Lower leg skin (tissue), 4 donors: ENCODE measurements at regions not wholly inside any gene's neighbourhood (a gene's known extent, or its start where the extent isn't known, plus 50 kb on each side); places are given as distances from the start of the nearest gene placed in this dataset.

Source experiments
- DNase-seq, 2 donors: peaks; one replicate each; pipeline ENCODE4 v3.0.0-alpha.2; 2019; ENCODE audit warnings: low spot score in 2 of 2
- H3K4me3 ChIP-seq: fragments of 200-600 bp; sonication (generic); 2 replicates; pipeline ENCODE4 v1.5.1; 2017; ENCODE audit warnings: mild to moderate bottlenecking, low read depth; ENCODE audit not compliant: poor library complexity, severe bottlenecking
- POLR2A ChIP-seq, 2 donors: fragments of 450-650 bp; IDR thresholded peaks; one replicate each; pipeline ENCODE4 v1.6.1; 2016 to 2017; ENCODE audit warnings: antibody characterized with exemption in 2 of 2, mild to moderate bottlenecking in 1 of 2, moderate library complexity in 1 of 2
- WGBS, 2 donors: methylation state at CpG; one replicate each; pipeline ENCODE4 v1.1.5; 2018; 5-methylcytosine and 5-hydroxymethylcytosine counted together
- intact Hi-C: fragments of 100-400 bp; cut with DNase I; formaldehyde crosslinking; loops from one replicate; pipeline ENCODE4 v1.15.0; 2023; ENCODE audit warnings: low total_unique reads
- TF ChIP-seq, protein P1 (sequence below), 3 donors: fragments of 450-650 bp; IDR thresholded peaks; one replicate each; pipeline ENCODE4 v1.5.1; 2016; ENCODE audit warnings: antibody characterized with exemption in 3 of 3, mild to moderate bottlenecking in 3 of 3, moderate library complexity in 2 of 3

GRCh38 chr12:105832806-105833205, 305.9 kb downstream of the NUAK1 start:
- 96 to 99% methylated on average over 4 of the region's 4 CpGs for WGBS, 2 donors
- H3K4me3 ChIP-seq, result no peak overlapping the region
- intact Hi-C loops, result no loop called here
- TF ChIP-seq, protein P1, sequence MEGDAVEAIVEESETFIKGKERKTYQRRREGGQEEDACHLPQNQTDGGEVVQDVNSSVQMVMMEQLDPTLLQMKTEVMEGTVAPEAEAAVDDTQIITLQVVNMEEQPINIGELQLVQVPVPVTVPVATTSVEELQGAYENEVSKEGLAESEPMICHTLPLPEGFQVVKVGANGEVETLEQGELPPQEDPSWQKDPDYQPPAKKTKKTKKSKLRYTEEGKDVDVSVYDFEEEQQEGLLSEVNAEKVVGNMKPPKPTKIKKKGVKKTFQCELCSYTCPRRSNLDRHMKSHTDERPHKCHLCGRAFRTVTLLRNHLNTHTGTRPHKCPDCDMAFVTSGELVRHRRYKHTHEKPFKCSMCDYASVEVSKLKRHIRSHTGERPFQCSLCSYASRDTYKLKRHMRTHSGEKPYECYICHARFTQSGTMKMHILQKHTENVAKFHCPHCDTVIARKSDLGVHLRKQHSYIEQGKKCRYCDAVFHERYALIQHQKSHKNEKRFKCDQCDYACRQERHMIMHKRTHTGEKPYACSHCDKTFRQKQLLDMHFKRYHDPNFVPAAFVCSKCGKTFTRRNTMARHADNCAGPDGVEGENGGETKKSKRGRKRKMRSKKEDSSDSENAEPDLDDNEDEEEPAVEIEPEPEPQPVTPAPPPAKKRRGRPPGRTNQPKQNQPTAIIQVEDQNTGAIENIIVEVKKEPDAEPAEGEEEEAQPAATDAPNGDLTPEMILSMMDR (IDR thresholded peaks at IDR 0.05), result no peak
- TF ChIP-seq POLR2A (IDR thresholded peaks at IDR 0.05), result no peak
- DNase-seq, result no peak

- no peak overlapping the region for H3K4me3 ChIP-seq
- intact Hi-C loops, result no loop called here
- no peak for DNase-seq
- TF ChIP-seq, protein P1 (IDR thresholded peaks at IDR 0.05), result no peak
- TF ChIP-seq POLR2A (IDR thresholded peaks at IDR 0.05), result no peak
- 89 to 92% methylated on average over 2 of the region's 2 CpGs for WGBS, 2 donors
Observed at GRCh38 chr12:105834496-105834895, 304.3 kb downstream of the NUAK1 start.

DNA sequence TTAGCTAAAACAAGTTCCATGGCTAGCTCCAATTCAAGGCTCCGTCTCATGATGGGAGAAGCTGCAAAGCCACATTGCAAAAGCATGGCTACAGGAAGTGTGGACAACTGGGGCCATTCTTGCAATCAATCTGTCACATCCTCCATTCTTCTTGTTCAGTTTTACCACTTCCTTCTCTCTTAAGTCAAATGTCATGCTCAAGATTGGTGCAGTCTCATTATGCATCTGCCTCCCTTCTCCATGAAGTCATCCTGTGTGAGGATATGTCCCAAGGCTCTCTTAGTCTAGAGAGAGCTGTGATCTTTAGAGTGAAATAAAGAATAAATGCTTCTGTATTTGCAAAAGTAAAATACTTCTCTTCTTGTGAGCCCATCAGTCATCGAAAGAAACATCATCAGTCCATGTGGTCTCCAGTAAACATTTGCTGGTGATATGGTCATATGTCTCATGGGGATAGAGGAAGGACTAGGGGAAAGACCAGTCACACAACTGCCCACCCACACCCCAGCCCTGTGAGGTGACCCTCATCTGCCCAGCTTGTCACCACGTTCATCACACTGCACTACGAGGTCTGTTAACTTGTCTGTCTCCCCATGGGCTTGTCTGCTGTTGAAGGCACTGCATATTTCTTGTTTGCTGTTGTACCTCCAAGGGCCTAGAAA, 303.0 kb downstream of the NUAK1 start:
- DNase-seq, result no peak
- WGBS, 2 donors, result 87 to 93% methylated on average over 4 of the region's 4 CpGs
- intact Hi-C loops, result no loop called here
- no peak overlapping the region for H3K4me3 ChIP-seq
- no peak for TF ChIP-seq POLR2A (IDR thresholded peaks at IDR 0.05)
- TF ChIP-seq, protein P1 (IDR thresholded peaks at IDR 0.05), result no peak

DNA sequence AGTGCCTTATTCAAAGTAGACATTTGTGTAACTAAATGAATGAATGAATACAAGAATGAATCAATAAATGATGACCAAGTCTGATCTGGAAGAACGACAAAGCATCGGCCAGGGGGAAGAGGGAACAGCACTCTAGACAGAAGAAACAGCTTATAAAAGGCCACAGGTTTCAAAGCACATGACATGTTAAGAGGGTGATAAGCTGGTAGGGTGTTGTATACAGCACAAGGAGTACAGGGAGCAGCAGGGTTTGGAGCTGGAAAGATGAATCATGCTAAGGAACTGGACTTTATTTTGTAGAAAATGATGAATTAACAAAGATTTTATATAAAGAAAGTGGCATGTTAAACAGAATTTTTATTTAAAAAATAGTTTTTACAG, 302.5 kb downstream of the NUAK1 start:
- WGBS, 2 donors, result 86 to 90% methylated on average over 2 of the region's 2 CpGs
- no peak for TF ChIP-seq POLR2A (IDR thresholded peaks at IDR 0.05)
- TF ChIP-seq, protein P1 (IDR thresholded peaks at IDR 0.05), result no peak
- H3K4me3 ChIP-seq, result no peak overlapping the region
- intact Hi-C loops, result no loop called here
- DNase-seq, result no peak

- intact Hi-C loops, result no loop called here
- H3K4me3 ChIP-seq, result no peak overlapping the region
- DNase-seq, result no peak
- WGBS, 2 donors, result 93 to 96% methylated on average over 4 of the region's 4 CpGs
- TF ChIP-seq POLR2A (IDR thresholded peaks at IDR 0.05), result no peak
- TF ChIP-seq, protein P1 (IDR thresholded peaks at IDR 0.05), result no peak
Observed at GRCh38 chr12:105839629-105840127, 299.1 kb downstream of the NUAK1 start.

DNA sequence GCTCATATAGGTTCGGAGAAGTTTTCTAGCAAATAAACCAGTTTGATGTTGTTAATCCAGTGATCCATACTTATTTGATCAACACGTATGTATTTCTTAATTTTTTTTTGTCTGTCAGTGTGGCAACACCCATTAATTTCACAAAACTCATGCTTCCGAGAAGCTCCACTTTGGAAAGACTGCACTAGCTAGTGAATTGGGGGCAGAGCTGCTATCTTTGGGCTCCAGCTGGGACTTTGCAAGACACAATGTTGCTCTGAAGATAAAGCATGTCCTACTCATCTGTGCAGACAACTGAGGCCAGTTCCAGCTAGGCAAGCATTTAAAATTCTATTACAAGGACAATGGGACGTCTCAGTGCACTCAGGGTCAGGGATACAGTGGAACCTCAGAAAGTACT, 298.4 kb downstream of the NUAK1 start:
- WGBS, 2 donors, result 91 to 92% methylated on average over 4 of the region's 4 CpGs
- intact Hi-C loops, result no loop called here

More for the DNA sequence above, 298.4 kb downstream of the NUAK1 start:
- no peak for TF ChIP-seq POLR2A (IDR thresholded peaks at IDR 0.05)
- TF ChIP-seq, protein P1 (IDR thresholded peaks at IDR 0.05), result no peak
- no peak overlapping the region for H3K4me3 ChIP-seq
- no peak for DNase-seq
